ENCODE measurements at regions not wholly inside any gene's neighbourhood (a gene's known extent, or its start where the extent isn't known, plus 50 kb on each side); places are given as distances from the start of the nearest gene placed in this dataset.

GRCh38 chr2:15793078-15793913 is 147.1 kb upstream of the MYCN start:
- Histone ChIP-seq H3K9me3 (replicated peaks; ENCODE audit: insufficient read depth, low read length) (no peaks in the 10 kb centered on the region), H3K4me3 (ENCODE audit: low read length) (no peak overlapping the region), H3K9ac (ENCODE audit: low read length) (no peak overlapping the region), H4K20me1 (ENCODE audit: insufficient read depth, low read length) (no peaks in the 10 kb centered on the region), H3K4me2 (ENCODE audit: low read depth, low read length) (no peak overlapping the region), H3F3A (ENCODE audit: insufficient read depth, low read length) (no peaks in the 10 kb centered on the region), H3K4me1 (ENCODE audit: low read length) (no peaks in the 10 kb centered on the region), H3K27ac (ENCODE audit: low read length) (no peak overlapping the region), H2AFZ (ENCODE audit: low read length) (no peak overlapping the region), H3K79me2 (ENCODE audit: low read length) (no peaks in the 10 kb centered on the region), H3K27me3 (replicated peaks; ENCODE audit: insufficient read depth, low read length) (no peaks in the 10 kb centered on the region), H3K9me2 (replicated peaks; ENCODE audit: insufficient read depth, low read length) (no peaks in the 10 kb centered on the region), H3K36me3 (replicated peaks; ENCODE audit: insufficient read depth, low read length) (no peaks in the 10 kb centered on the region)
- TF ChIP-seq CTCF (IDR thresholded peaks at IDR 0.05; ENCODE audit: low read length) = no peak
- no peak for TF ChIP-seq EZH2 (optimal IDR thresholded peaks at IDR 0.05; ENCODE audit: low read depth, low read length)
- no peak for TF ChIP-seq EZH2phosphoT487 (IDR thresholded peaks at IDR 0.05; ENCODE audit: low read length)
- no peak for DNase-seq

GRCh38 chr2:15793978-15794377 is 146.4 kb upstream of the MYCN start:
- no peaks in the 10 kb centered on the region for H3F3A ChIP-seq (ENCODE audit: insufficient read depth, low read length)
- H3K79me2 ChIP-seq (ENCODE audit: low read length) = no peaks in the 10 kb centered on the region
- H3K9me2 ChIP-seq (replicated peaks; ENCODE audit: insufficient read depth, low read length) = no peaks in the 10 kb centered on the region
- no peaks in the 10 kb centered on the region for H3K4me1 ChIP-seq (ENCODE audit: low read length)
- H3K9ac ChIP-seq (ENCODE audit: low read length) = no peak overlapping the region
- no peak overlapping the region for H3K4me3 ChIP-seq (ENCODE audit: low read length)
- H3K36me3 ChIP-seq (replicated peaks; ENCODE audit: insufficient read depth, low read length) = no peaks in the 10 kb centered on the region
- H3K27ac ChIP-seq (ENCODE audit: low read length) = no peak overlapping the region
- no peaks in the 10 kb centered on the region for H4K20me1 ChIP-seq (ENCODE audit: insufficient read depth, low read length)
- H3K4me2 ChIP-seq (ENCODE audit: low read depth, low read length) = no peak overlapping the region
- TF ChIP-seq CTCF (IDR thresholded peaks at IDR 0.05; ENCODE audit: low read length) (no peak), EZH2phosphoT487 (IDR thresholded peaks at IDR 0.05; ENCODE audit: low read length) (no peak), EZH2 (optimal IDR thresholded peaks at IDR 0.05; ENCODE audit: low read depth, low read length) (no peak)
- H3K9me3 ChIP-seq (replicated peaks; ENCODE audit: insufficient read depth, low read length) = no peaks in the 10 kb centered on the region
- DNase-seq = no peak
- no peaks in the 10 kb centered on the region for H3K27me3 ChIP-seq (replicated peaks; ENCODE audit: insufficient read depth, low read length)
- no peak overlapping the region for H2AFZ ChIP-seq (ENCODE audit: low read length)

- TF ChIP-seq EZH2phosphoT487 (IDR thresholded peaks at IDR 0.05; ENCODE audit: low read length) (no peak), EZH2 (optimal IDR thresholded peaks at IDR 0.05; ENCODE audit: low read depth, low read length) (no peak), CTCF (IDR thresholded peaks at IDR 0.05; ENCODE audit: low read length) (no peak)
- Histone ChIP-seq H3K79me2 (ENCODE audit: low read length) (no peaks in the 10 kb centered on the region), H3K9ac (ENCODE audit: low read length) (no peak overlapping the region), H3K9me2 (replicated peaks; ENCODE audit: insufficient read depth, low read length) (no peaks in the 10 kb centered on the region), H3F3A (ENCODE audit: insufficient read depth, low read length) (no peaks in the 10 kb centered on the region), H4K20me1 (ENCODE audit: insufficient read depth, low read length) (no peaks in the 10 kb centered on the region), H3K4me1 (ENCODE audit: low read length) (no peaks in the 10 kb centered on the region), H3K27me3 (replicated peaks; ENCODE audit: insufficient read depth, low read length) (no peaks in the 10 kb centered on the region), H3K4me3 (ENCODE audit: low read length) (no peak overlapping the region), H3K27ac (ENCODE audit: low read length) (no peak overlapping the region), H3K36me3 (replicated peaks; ENCODE audit: insufficient read depth, low read length) (no peaks in the 10 kb centered on the region), H3K9me3 (replicated peaks; ENCODE audit: insufficient read depth, low read length) (no peaks in the 10 kb centered on the region), H3K4me2 (ENCODE audit: low read depth, low read length) (no peak overlapping the region), H2AFZ (ENCODE audit: low read length) (no peak overlapping the region)
- DNase-seq = no peak
Measured at GRCh38 chr2:15794608-15795134, 145.7 kb upstream of the MYCN start.
